HL-60 (cell line): ENCODE measurements at regions not wholly inside any gene's neighbourhood (a gene's known extent, or its start where the extent isn't known, plus 50 kb on each side); places are given as distances from the start of the nearest gene placed in this dataset.

Experiments used
- DNase-seq, 2 experiments: peaks; one replicate each; pipeline ENCODE4 v3.0.0-alpha.2; 2010 to 2020; ENCODE audit warnings: low read depth in 1 of 2, low spot score in 1 of 2
- H3K27ac ChIP-seq: fragments of 250-450 bp; sonication (Bioruptor Pico); replicated peaks from 2 replicates; pipeline ENCODE4 v1.5.1; 2020; ENCODE audit warnings: mild to moderate bottlenecking, moderate library complexity
- H3K27me3 ChIP-seq: fragments of 250-450 bp; sonication (Bioruptor Pico); 2 replicates; pipeline ENCODE4 v1.5.1; 2021; ENCODE audit warnings: mild to moderate bottlenecking, moderate library complexity; ENCODE audit not compliant: insufficient read depth, poor library complexity, severe bottlenecking
- H3K4me3 ChIP-seq: replicated peaks from 2 replicates; pipeline ENCODE4 v1.5.1; 2011; ENCODE audit warnings: mild to moderate bottlenecking, control low read depth, low read length; ENCODE audit not compliant: insufficient read depth
- GABPA ChIP-seq: IDR thresholded peaks from 2 replicates; pipeline ENCODE4 v1.6.1; 2012; ENCODE audit warnings: low read depth
- POLR2AphosphoS5 ChIP-seq: IDR thresholded peaks from 2 replicates; pipeline ENCODE4 v1.6.1; 2012; ENCODE audit warnings: low read depth
- SPI1 ChIP-seq: IDR thresholded peaks from 2 replicates; pipeline ENCODE4 v1.6.1; 2012; ENCODE audit warnings: low read depth, mild to moderate bottlenecking, borderline replicate concordance
- TF ChIP-seq, protein P1 (sequence below): IDR thresholded peaks from 2 replicates; pipeline ENCODE4 v1.6.1; 2012; ENCODE audit warnings: low read depth; ENCODE audit not compliant: insufficient replicate concordance
- TF ChIP-seq, protein P2 (sequence below): IDR thresholded peaks from one replicate; pipeline ENCODE4 v1.5.1; 2011; ENCODE audit warnings: low read length, control low read depth, inconsistent platforms; ENCODE audit not compliant: insufficient read depth

DNA sequence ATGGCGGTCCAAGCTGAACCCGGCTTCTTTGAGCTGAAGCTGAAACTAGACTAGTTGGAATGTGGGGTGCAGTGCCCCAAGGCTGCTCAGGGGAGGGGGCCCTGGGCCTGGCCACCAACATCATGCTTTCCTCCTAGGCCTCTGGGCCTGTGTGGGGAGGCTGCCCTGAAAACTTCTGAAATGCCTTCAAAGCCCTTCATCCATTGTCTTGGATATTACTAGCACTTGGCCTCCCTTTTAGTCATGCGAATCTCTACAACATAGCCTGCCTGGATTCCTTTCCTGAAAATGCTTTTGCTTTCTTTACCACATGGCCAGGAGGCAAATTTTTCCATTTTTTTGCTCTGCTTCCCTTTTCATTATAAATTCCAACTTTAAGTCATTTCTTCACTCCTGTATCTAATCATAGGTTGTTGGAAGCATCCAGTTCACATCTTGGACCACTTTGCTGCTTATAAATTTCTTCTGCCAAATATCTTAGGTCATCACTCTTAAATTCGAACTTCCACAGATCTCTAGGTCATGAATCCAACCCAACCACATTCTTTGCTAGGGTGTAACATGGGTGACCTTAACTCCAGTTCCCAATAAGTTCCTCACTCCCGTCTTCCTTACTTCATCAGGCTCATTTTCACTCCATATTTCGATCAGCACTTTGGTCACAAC is 103.4 kb downstream of the DDIT4L start:
- Histone ChIP-seq H3K4me3 (no peak overlapping the region), H3K27ac (no peak overlapping the region), H3K27me3 (no peaks in the 10 kb centered on the region)
- DNase-seq, result no peak
- TF ChIP-seq, protein P1, sequence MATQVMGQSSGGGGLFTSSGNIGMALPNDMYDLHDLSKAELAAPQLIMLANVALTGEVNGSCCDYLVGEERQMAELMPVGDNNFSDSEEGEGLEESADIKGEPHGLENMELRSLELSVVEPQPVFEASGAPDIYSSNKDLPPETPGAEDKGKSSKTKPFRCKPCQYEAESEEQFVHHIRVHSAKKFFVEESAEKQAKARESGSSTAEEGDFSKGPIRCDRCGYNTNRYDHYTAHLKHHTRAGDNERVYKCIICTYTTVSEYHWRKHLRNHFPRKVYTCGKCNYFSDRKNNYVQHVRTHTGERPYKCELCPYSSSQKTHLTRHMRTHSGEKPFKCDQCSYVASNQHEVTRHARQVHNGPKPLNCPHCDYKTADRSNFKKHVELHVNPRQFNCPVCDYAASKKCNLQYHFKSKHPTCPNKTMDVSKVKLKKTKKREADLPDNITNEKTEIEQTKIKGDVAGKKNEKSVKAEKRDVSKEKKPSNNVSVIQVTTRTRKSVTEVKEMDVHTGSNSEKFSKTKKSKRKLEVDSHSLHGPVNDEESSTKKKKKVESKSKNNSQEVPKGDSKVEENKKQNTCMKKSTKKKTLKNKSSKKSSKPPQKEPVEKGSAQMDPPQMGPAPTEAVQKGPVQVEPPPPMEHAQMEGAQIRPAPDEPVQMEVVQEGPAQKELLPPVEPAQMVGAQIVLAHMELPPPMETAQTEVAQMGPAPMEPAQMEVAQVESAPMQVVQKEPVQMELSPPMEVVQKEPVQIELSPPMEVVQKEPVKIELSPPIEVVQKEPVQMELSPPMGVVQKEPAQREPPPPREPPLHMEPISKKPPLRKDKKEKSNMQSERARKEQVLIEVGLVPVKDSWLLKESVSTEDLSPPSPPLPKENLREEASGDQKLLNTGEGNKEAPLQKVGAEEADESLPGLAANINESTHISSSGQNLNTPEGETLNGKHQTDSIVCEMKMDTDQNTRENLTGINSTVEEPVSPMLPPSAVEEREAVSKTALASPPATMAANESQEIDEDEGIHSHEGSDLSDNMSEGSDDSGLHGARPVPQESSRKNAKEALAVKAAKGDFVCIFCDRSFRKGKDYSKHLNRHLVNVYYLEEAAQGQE, result no peak
- TF ChIP-seq SPI1, result no peak
- TF ChIP-seq, protein P2, sequence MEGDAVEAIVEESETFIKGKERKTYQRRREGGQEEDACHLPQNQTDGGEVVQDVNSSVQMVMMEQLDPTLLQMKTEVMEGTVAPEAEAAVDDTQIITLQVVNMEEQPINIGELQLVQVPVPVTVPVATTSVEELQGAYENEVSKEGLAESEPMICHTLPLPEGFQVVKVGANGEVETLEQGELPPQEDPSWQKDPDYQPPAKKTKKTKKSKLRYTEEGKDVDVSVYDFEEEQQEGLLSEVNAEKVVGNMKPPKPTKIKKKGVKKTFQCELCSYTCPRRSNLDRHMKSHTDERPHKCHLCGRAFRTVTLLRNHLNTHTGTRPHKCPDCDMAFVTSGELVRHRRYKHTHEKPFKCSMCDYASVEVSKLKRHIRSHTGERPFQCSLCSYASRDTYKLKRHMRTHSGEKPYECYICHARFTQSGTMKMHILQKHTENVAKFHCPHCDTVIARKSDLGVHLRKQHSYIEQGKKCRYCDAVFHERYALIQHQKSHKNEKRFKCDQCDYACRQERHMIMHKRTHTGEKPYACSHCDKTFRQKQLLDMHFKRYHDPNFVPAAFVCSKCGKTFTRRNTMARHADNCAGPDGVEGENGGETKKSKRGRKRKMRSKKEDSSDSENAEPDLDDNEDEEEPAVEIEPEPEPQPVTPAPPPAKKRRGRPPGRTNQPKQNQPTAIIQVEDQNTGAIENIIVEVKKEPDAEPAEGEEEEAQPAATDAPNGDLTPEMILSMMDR, result no peak
- no peak for TF ChIP-seq POLR2AphosphoS5
- no peak for TF ChIP-seq GABPA

DNA sequence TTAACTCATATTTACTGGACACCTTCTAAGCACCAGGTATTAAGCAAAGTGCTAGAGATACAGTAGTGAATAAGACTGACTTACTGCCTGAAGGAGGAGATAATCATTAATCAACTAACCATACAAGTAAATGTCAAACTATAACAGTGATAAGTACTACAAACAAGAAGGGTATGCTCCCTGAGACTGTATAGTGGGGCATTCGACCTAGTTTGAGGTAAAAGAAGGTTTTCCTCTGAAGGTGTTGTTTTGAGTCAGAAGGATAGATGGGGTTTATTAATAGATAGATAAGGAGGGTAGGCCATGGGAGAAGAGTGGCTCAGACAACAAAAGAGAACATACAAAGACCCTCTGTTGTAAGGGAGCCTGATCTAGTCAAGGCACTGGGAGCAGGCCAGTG is 105.4 kb downstream of the DDIT4L start:
- Histone ChIP-seq H3K27ac (no peak overlapping the region), H3K27me3 (no peaks in the 10 kb centered on the region), H3K4me3 (no peak overlapping the region)
- TF ChIP-seq, protein P1, result no peak
- TF ChIP-seq GABPA, result no peak
- no peak for TF ChIP-seq SPI1
- DNase-seq, result no peak

DNA sequence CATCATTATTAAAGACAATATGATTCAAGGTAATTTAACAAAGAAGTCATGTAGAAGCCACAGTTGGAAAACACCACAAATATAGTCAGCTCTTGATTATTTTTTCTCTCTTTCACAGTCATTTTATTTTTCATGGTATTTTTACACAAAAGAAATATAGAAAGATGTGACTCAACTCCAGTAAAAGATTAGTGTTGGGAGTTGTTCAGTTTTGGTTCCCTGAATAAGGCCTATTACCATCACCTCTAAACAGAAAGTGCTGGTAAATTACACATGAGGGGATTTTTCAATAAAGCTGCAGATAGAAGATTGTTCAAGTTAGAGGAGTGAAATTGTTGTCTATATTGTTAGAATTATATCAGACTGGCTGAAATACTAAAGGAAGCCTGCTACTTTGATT is 107.0 kb downstream of the DDIT4L start:
- H3K4me3 ChIP-seq, result no peak overlapping the region
- no peak for TF ChIP-seq POLR2AphosphoS5
- no peak for TF ChIP-seq GABPA
- TF ChIP-seq, protein P1, result no peak
- TF ChIP-seq, protein P2, result no peak
- no peak for TF ChIP-seq SPI1
- no peak overlapping the region for H3K27ac ChIP-seq
- H3K27me3 ChIP-seq, result no peaks in the 10 kb centered on the region
- no peak for DNase-seq
